GF-D8 (cell line): ENCODE measurements at regions not wholly inside any gene's neighbourhood (a gene's known extent, or its start where the extent isn't known, plus 50 kb on each side); places are given as distances from the start of the nearest gene placed in this dataset.

Experiments used
- DNase-seq: peaks from one replicate; lab custom pipeline; 2025; lab: John Stamatoyannopoulos, UW

- DNase-seq: no peak
Observed at GRCh38 chr6:169847901-169848311, 96.5 kb downstream of the ERMARD start.

GRCh38 chr6:169847141-169847674 lies 95.8 kb downstream of the ERMARD start:
- DNase-seq: no peak

- DNase-seq: no peak
Observed at GRCh38 chr6:169846286-169847056, 95.0 kb downstream of the ERMARD start.

GRCh38 chr6:169845426-169846285 lies 94.2 kb downstream of the ERMARD start:
- no peak for DNase-seq

GRCh38 chr6:169844946-169845345 lies 93.5 kb downstream of the ERMARD start:
- no peak for DNase-seq

GRCh38 chr6:169843991-169844390 lies 92.6 kb downstream of the ERMARD start:
- no peak for DNase-seq

GRCh38 chr6:169843110-169843509 lies 91.7 kb downstream of the ERMARD start:
- no peak for DNase-seq

GRCh38 chr6:169841907-169842606 lies 90.6 kb downstream of the ERMARD start:
- DNase-seq: no peak

GRCh38 chr6:169841251-169841650 lies 89.8 kb downstream of the ERMARD start:
- no peak for DNase-seq

- DNase-seq: no peak
Observed at GRCh38 chr6:169839898-169840631, 88.6 kb downstream of the ERMARD start.

- no peak for DNase-seq
Observed at GRCh38 chr6:169839493-169839892, 88.1 kb downstream of the ERMARD start.

GRCh38 chr6:169839029-169839481 lies 87.6 kb downstream of the ERMARD start:
- no peak for DNase-seq

- no peak for DNase-seq
Observed at GRCh38 chr6:169838346-169839028, 87.1 kb downstream of the ERMARD start.

- no peak for DNase-seq
Observed at GRCh38 chr6:169837529-169838250, 86.3 kb downstream of the ERMARD start.

- no peak for DNase-seq
Observed at GRCh38 chr6:169833258-169833794, 81.9 kb downstream of the ERMARD start.

GRCh38 chr6:169832247-169832948 lies 81.0 kb downstream of the ERMARD start:
- no peak for DNase-seq

- no peak for DNase-seq
Observed at GRCh38 chr6:169831450-169832246, 80.2 kb downstream of the ERMARD start.
